ENCODE measurements at regions not wholly inside any gene's neighbourhood (a gene's known extent, or its start where the extent isn't known, plus 50 kb on each side); places are given as distances from the start of the nearest gene placed in this dataset.

DNA sequence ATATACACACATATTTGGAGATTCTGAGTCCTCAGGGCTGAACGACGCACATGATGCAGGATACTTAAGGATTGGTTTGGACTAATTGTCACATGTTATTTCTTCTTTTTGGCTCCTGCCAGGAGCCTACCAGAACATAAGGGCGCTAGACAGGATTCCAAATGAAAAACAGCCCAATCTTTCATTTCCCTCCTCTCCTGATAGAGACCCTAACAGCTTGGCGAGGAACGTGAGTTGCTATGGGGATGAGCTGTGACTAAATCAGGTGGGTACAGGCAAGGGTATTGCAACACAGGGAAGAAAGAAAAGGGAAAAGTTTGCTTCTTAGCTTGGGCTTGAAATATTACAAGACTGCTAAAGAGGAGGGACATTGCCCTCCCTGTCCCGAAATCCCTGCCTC lies 109.9 kb downstream of the AIPL1 start:
- no peak for DNase-seq (ENCODE audit: low spot score)

DNA sequence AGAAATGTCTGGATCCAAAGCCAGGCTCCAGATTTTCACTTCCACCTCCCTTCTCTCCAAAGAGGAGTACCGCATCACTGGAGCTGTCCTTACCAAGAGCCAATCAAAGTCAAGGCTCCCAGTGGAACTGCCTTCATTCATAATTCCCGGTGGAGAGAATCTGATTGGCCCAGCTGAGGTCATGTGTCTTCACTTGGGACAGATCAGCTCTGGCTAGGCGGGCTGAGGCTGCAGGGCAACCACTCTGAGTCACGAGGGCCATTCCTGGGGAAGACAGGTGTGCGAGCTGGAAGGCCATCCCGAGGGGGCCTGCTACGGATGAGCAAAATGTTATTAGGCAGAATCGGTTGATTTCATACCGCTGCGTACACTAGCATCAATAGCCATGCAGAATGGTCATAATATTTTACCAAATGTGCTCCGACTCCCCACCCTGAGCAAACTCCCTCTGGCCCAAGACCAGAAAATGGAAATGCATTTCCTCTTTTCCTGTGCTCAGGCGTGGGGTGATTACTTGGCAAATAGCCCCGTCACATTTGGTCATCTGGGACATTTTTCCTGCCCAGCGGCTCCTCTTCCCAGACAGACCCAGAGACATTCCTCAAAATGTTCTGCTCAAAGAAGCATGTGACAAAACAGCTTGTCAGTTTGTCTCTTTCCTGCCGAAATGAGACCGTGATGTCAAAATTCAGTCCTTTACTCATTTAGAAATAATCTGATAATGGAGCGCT lies 111.1 kb downstream of the AIPL1 start:
- DNase-seq (ENCODE audit: low spot score): no peak

- no peak for DNase-seq (ENCODE audit: low spot score)
Measured at GRCh38 chr17:6322316-6322715, 112.6 kb downstream of the AIPL1 start.

- no peak for DNase-seq (ENCODE audit: low spot score)
Measured at GRCh38 chr17:6314311-6314710, 120.6 kb downstream of the AIPL1 start.

DNA sequence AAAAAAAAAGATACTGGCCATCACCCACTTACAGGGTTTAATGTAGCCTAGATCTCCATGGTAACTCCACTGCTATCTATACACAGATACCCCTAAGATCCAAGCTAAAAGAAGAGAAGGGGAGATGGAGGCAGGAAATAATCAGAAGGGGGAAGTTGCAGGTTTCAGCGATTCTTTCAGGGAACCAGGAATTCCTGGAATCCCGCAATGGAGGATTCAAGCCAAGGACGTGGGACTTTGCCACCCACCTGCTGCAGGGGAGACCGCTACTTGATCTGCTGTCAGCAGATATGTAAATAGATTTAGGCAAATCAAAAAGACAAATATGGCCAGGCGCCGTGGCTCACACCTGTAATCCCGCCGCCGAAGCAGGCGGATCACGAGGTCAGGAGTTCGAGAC lies 121.1 kb downstream of the AIPL1 start:
- no peak for DNase-seq (ENCODE audit: low spot score)

- no peak for DNase-seq (ENCODE audit: low spot score)
Measured at GRCh38 chr17:6306820-6307219, 128.1 kb downstream of the AIPL1 start.

- no peak for DNase-seq (ENCODE audit: low spot score)
Measured at GRCh38 chr17:6305613-6306360, 129.1 kb downstream of the AIPL1 start.

DNA sequence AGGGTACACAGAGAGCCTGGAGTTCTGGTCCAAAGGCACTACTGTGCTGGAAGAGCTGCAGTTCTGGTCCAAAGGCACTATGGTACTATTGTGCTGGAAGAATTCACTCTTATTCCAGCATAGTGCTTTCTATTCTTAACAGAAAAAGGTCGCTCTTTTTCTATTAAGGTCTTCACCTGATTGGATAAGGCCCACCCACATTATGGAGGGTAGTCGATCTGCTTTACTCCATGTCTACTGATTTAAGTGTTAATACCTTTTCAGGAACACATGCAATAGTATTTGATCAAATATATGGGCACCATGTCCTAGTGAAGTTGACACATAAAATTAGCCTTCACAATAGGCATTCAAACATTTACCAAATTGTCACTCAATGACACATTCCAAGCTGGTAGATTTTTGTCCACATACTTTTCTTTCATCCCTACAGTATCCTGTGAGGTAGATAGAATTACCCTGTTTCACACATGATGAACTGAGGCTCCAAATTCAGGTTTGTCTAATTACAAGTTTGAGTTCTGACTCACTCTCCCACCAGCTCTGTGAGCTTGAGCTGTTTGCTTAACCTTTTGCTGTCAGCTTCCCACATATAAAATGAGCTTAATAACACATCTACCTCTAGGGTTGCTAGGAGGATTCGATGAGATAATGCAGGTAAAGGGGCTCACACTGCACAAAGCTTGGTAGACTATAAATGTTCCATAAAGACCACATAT lies 129.9 kb downstream of the AIPL1 start:
- no peak for DNase-seq (ENCODE audit: low spot score)

- DNase-seq (ENCODE audit: low spot score): peak; percentile 80
Measured at GRCh38 chr17:6303664-6304063, 131.3 kb downstream of the AIPL1 start.

GRCh38 chr17:6299275-6299674 lies 135.6 kb downstream of the AIPL1 start:
- no peak for DNase-seq (ENCODE audit: low spot score)

GRCh38 chr17:6297960-6298359 lies 137.0 kb downstream of the AIPL1 start:
- no peak for DNase-seq (ENCODE audit: low spot score)

DNA sequence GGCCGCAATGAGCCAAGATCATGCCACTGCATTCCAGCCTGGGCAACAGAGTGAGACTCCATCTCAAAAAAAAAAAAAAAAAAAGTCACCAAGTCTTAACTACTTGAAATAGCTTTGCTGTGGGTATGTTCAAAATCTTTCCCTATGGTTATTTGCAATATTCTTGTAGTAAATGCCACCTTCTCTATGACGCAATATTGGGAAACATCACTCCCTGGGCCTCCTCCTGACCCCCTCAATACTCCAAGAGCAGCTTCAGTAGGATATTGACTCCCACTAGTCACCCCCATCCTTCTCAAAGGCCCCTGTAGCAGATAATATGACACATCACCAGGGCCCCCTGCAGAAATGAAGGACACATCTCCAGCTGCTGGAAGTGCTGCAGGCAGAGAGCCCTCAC lies 137.8 kb downstream of the AIPL1 start:
- no peak for DNase-seq (ENCODE audit: low spot score)

DNA sequence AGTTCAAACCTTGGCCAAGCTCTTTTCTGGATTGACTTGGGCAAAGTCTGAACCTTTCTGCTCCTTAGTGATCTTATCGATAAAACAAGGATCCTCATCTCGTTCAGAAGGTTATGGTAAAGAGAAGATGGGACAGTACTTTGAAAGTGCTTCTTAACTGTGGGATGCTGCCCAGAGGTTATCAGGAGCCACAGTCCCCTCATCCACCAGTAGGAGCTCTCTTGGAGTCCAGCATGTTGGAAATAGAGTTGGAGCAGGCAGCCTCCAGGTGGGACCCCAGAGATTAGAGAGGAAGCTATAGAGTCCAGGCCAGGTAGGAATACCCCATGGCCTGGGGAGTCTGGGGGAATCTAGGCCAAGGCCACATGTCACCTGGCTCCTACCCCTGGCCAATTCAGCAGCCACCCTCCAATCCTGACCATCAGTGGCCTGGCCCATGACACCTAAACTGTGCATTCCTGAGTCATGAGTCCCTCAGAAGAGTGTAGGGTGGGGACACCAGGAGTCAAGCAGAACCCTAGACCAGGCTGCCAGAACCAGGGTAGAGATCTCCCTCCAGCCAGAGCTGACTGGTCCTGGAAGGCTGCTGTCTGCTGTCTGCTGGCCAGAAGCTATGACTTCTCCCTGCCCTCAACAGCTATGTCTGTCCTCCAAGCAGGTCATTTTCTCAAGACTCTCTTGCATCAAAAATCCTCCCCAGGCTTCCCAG lies 144.3 kb downstream of the AIPL1 start:
- no peak for DNase-seq (ENCODE audit: low spot score)

DNA sequence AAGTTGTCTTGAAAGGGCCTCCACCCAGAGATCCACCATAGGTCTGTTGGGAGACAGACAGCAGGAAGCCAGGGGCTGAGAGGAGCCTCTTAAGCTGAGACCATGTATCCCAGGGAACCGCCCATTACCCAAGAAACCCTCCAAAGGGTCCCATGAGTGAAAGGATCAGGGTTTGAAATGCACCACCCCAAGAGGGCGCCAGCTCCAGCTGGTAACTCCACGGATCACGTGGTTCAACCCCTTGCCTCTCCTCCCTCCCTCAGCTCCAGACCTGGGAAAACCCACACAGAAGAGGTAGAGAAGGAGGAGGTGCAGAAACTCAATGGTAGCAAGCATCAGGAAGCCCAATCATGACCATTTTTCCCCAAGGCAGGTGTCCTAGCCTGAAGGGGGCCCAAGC lies 148.7 kb downstream of the AIPL1 start:
- no peak for DNase-seq (ENCODE audit: low spot score)

- no peak for DNase-seq (ENCODE audit: low spot score)
Measured at GRCh38 chr17:6285486-6285885, 149.4 kb downstream of the AIPL1 start.

GRCh38 chr17:6279659-6280058 lies 155.3 kb downstream of the AIPL1 start:
- DNase-seq (ENCODE audit: low spot score): no peak

DNA sequence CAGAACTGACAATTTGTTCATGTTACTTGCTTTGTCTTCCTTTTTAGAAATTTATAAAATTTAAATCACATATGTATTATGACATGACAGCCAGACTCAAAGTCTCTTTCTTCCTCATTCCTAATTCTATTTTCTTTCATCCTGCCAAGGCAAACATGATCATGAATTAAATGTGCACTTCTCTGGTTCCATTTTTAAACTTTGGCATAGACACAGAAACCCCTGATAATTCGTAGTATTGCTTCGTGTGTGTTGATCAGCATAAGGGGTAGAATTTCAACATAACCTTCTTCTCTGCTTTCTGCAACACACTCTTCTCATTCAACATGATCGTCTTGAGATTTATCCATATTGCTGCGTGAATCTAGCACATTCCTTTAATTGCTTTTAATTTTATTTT lies 156.5 kb downstream of the AIPL1 start:
- DNase-seq (ENCODE audit: low spot score): no peak

GRCh38 chr17:6276711-6277110 lies 158.2 kb downstream of the AIPL1 start:
- DNase-seq (ENCODE audit: low spot score): no peak

GRCh38 chr17:6274310-6274709 lies 160.6 kb downstream of the AIPL1 start:
- DNase-seq (ENCODE audit: low spot score): no peak

- DNase-seq (ENCODE audit: low spot score): peak; percentile 83
Measured at GRCh38 chr17:6269478-6269877, 165.4 kb downstream of the AIPL1 start.

DNA sequence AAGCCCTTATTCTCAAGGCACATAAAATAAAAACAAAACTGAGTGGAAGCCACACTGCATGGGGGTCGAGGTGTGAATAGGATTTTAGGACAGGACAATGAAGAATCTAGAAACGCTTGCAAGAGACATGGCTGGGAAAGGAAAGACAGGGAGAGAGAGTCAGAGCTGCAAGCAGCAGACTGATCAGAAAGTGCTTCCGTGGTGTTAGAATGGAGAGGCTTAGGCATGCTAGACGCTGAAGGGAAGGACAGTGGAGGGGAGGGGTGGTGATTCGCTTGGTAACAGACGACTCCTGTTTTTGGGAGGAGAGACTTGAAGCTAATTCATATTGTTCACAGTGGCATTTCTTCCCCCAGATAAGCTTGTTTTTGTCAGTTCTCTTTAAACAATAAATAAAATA lies 173.5 kb downstream of the AIPL1 start:
- no peak for DNase-seq (ENCODE audit: low spot score)

DNA sequence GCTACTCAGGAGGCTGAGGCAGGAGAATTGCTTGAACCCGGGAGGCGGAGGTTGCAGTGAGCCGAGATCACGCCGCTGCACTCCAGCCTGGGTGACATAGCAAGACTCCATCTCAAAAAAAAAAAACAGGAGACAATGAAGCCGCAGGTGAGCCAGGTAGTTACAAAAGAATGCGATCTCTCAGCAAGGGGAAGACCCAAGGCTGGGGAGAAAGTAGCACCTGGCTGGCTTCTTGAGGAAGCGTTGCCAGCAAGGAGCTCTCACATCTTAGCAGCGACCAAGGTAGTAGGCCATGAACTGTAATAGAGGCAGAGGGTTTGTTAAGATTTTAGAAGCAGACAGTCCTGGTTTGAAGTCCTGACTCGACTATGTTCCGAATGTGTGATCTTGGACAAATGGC lies 175.0 kb downstream of the AIPL1 start:
- no peak for DNase-seq (ENCODE audit: low spot score)

All from ecto neural progenitor cell (in vitro differentiated cells).